ENCODE measurements at regions not wholly inside any gene's neighbourhood (a gene's known extent, or its start where the extent isn't known, plus 50 kb on each side); places are given as distances from the start of the nearest gene placed in this dataset.

- no peak for DNase-seq
- no peaks in the 10 kb centered on the region for H3K9me3 ChIP-seq
- in situ Hi-C loops (cut with MboI; ENCODE audit: low sequenced_read_pairs in 4 of 4) (no loop called here), intact Hi-C loops (cut with DNase I; ENCODE audit: low total_unique reads) (no loop called here)
- H3K27ac ChIP-seq, result no peak overlapping the region
- no peak for TF ChIP-seq POLR2A (IDR thresholded peaks at IDR 0.05)
- TF ChIP-seq CTCF (IDR thresholded peaks at IDR 0.05 in 4 of 5, conservative IDR thresholded peaks at IDR 0.05 in 1 of 5), result no peak
- no peak overlapping the region for H3K4me3 ChIP-seq
- no peaks in the 10 kb centered on the region for H3K4me1 ChIP-seq
- H3K36me3 ChIP-seq, result no peaks in the 10 kb centered on the region
- H3K27me3 ChIP-seq, result no peaks in the 10 kb centered on the region
- no peak for ATAC-seq
Observed at GRCh38 chr6:14934844-14935243, 311.0 kb upstream of the JARID2 start.

- Histone ChIP-seq H3K9me3 (no peaks in the 10 kb centered on the region), H3K4me1 (no peaks in the 10 kb centered on the region), H3K4me3 (no peak overlapping the region), H3K27ac (no peak overlapping the region), H3K36me3 (no peaks in the 10 kb centered on the region), H3K27me3 (no peaks in the 10 kb centered on the region)
- no peak for TF ChIP-seq CTCF (IDR thresholded peaks at IDR 0.05 in 4 of 5, conservative IDR thresholded peaks at IDR 0.05 in 1 of 5)
- TF ChIP-seq POLR2A (IDR thresholded peaks at IDR 0.05), result no peak
- intact Hi-C loops (cut with DNase I; ENCODE audit: low total_unique reads) (no loop called here), in situ Hi-C loops (cut with MboI; ENCODE audit: low sequenced_read_pairs in 4 of 4) (no loop called here)
- ATAC-seq (no peak), DNase-seq (no peak)
Observed at GRCh38 chr6:14936861-14937260, 309.0 kb upstream of the JARID2 start.

- no peak overlapping the region for H3K27ac ChIP-seq
- in situ Hi-C loops (cut with MboI; ENCODE audit: low sequenced_read_pairs in 4 of 4) (no loop called here), intact Hi-C loops (cut with DNase I; ENCODE audit: low total_unique reads) (no loop called here)
- H3K36me3 ChIP-seq, result no peaks in the 10 kb centered on the region
- TF ChIP-seq CTCF (IDR thresholded peaks at IDR 0.05 in 4 of 5, conservative IDR thresholded peaks at IDR 0.05 in 1 of 5), result no peak
- TF ChIP-seq POLR2A (IDR thresholded peaks at IDR 0.05), result no peak
- no peak overlapping the region for H3K4me3 ChIP-seq
- no peaks in the 10 kb centered on the region for H3K4me1 ChIP-seq
- no peaks in the 10 kb centered on the region for H3K9me3 ChIP-seq
- no peak for ATAC-seq
- no peak for DNase-seq
- no peaks in the 10 kb centered on the region for H3K27me3 ChIP-seq
Observed at GRCh38 chr6:14943116-14943515, 302.8 kb upstream of the JARID2 start.

- Histone ChIP-seq H3K4me3 (no peak overlapping the region), H3K27ac (no peak overlapping the region), H3K27me3 (no peaks in the 10 kb centered on the region), H3K9me3 (no peaks in the 10 kb centered on the region), H3K36me3 (no peaks in the 10 kb centered on the region), H3K4me1 (no peaks in the 10 kb centered on the region)
- in situ Hi-C loops (cut with MboI; ENCODE audit: low sequenced_read_pairs in 4 of 4), result no loop called here
- DNase-seq (no peak), ATAC-seq (no peak)
- intact Hi-C loops (cut with DNase I; ENCODE audit: low total_unique reads), result no loop called here
- no peak for TF ChIP-seq CTCF (IDR thresholded peaks at IDR 0.05 in 4 of 5, conservative IDR thresholded peaks at IDR 0.05 in 1 of 5)
- no peak for TF ChIP-seq POLR2A (IDR thresholded peaks at IDR 0.05)
Observed at GRCh38 chr6:14944593-14944992, 301.3 kb upstream of the JARID2 start.

- Histone ChIP-seq H3K36me3 (no peaks in the 10 kb centered on the region), H3K9me3 (no peaks in the 10 kb centered on the region), H3K27ac (no peak overlapping the region), H3K27me3 (no peaks in the 10 kb centered on the region), H3K4me1 (no peaks in the 10 kb centered on the region), H3K4me3 (no peak overlapping the region)
- TF ChIP-seq POLR2A (IDR thresholded peaks at IDR 0.05), result no peak
- TF ChIP-seq CTCF (IDR thresholded peaks at IDR 0.05 in 4 of 5, conservative IDR thresholded peaks at IDR 0.05 in 1 of 5), result no peak
- intact Hi-C loops (cut with DNase I; ENCODE audit: low total_unique reads), result no loop called here
- ATAC-seq (no peak), DNase-seq (no peak)
- in situ Hi-C loops (cut with MboI; ENCODE audit: low sequenced_read_pairs in 4 of 4), result no loop called here
Observed at GRCh38 chr6:14945461-14946185, 300.2 kb upstream of the JARID2 start.
